MM.1S (cell line): ENCODE measurements at regions not wholly inside any gene's neighbourhood (a gene's known extent, or its start where the extent isn't known, plus 50 kb on each side); places are given as distances from the start of the nearest gene placed in this dataset.

Source experiments
- EZH2 ChIP-seq: fragments of 300-600 bp; sonication (generic); optimal IDR thresholded peaks from 2 replicates; pipeline ENCODE3; 2017; ENCODE audit warnings: low read depth, mild to moderate bottlenecking, antibody characterized with exemption, low read length, mixed read lengths
- TF ChIP-seq, protein P1 (sequence below): fragments of 300-600 bp; sonication (generic); IDR thresholded peaks from 2 replicates; pipeline ENCODE4 v1.5.1; 2016; ENCODE audit warnings: antibody characterized with exemption, low read length, mixed read lengths

DNA sequence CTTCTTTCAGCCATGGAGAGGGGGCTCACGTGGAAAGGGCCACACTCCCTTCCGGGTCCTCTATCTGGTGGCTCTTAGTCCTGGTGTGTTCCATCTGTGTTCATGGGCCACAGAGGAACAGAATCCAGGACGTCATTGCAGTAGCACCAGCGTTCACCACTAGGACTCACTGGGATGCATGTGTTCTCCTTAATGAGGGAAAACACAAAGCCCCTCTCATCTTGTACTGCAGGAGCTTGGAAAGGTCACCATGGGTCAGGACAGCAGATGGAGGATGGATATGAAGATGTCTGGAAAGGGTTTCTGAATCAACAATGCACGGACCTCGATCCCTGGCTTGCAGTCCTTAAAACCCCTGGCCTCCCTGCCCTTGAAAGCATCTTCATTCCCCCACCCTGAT lies 113.8 kb upstream of the THY1 start:
- TF ChIP-seq, protein P1, sequence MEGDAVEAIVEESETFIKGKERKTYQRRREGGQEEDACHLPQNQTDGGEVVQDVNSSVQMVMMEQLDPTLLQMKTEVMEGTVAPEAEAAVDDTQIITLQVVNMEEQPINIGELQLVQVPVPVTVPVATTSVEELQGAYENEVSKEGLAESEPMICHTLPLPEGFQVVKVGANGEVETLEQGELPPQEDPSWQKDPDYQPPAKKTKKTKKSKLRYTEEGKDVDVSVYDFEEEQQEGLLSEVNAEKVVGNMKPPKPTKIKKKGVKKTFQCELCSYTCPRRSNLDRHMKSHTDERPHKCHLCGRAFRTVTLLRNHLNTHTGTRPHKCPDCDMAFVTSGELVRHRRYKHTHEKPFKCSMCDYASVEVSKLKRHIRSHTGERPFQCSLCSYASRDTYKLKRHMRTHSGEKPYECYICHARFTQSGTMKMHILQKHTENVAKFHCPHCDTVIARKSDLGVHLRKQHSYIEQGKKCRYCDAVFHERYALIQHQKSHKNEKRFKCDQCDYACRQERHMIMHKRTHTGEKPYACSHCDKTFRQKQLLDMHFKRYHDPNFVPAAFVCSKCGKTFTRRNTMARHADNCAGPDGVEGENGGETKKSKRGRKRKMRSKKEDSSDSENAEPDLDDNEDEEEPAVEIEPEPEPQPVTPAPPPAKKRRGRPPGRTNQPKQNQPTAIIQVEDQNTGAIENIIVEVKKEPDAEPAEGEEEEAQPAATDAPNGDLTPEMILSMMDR = no peak
- no peak for TF ChIP-seq EZH2
